ENCODE measurements at regions not wholly inside any gene's neighbourhood (a gene's known extent, or its start where the extent isn't known, plus 50 kb on each side); places are given as distances from the start of the nearest gene placed in this dataset.

DNA sequence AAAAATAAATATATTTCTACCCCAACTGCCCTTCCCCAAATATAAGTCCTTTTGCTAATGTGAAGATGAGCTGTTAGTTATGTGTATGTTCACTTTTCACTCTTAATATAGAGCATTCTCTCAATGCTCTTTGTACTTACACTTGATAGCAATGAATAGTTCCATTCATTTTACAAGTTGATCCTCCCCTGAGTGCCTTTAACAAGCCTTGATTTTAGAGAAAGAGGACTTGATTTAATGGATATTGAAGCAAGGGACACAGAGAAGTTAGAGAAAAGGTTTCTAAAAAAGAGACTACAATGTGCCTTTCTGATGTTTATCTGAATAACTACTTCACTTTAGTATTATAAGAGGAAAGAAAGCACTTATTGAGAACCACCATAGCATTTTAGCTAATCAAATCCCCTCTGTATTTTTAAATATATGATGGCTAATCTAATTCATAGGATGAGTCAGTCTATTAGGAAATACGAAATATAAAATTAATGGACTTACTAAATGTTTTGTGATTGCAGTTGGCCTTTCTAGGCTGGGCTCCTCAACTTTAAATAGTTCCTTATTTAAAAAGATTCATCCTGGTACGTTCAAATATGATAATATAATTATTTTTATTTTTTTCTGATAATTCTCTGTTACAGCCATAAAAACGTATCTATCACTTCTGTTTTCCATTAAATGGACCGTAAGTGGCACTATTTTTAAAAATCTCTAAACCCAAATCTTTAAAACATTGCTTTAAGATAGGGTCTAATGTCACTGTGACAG, 1097.8 kb upstream of the SLC10A2 start:
- no peak overlapping the region for H3K18ac ChIP-seq (ENCODE audit: low read depth, low read length)
- POLR2A ChIA-PET (ENCODE audit: unreplicated experiment) = no interaction called here
- H2AK5ac ChIP-seq (ENCODE audit: low read depth, low read length) = no peak overlapping the region
- no peaks in the 10 kb centered on the region for H3K79me1 ChIP-seq (ENCODE audit: low read depth in 1 of 2, low read length in 2 of 2)
- dilution Hi-C loops (cut with HindIII; ENCODE audit: low sequenced_read_pairs, unreplicated experiment) (no loop called here), intact Hi-C loops (cut with micrococcal nuclease) (no loop called here), in situ Hi-C loops (cut with MboI; ENCODE audit: low sequenced_read_pairs) (no loop called here)
- DNase-seq (no peak), ATAC-seq (ENCODE audit: low read depth) (no peak)
- H4K20me1 ChIP-seq (ENCODE audit: insufficient read depth, low read length) = no peaks in the 10 kb centered on the region
- H2BK5ac ChIP-seq (ENCODE audit: low read depth, low read length, poor library complexity, severe bottlenecking) = no peak overlapping the region
- H3K9me3 ChIP-seq (ENCODE audit: control insufficient read depth, insufficient read depth, low read length) = peaks cover 2% of the 10 kb centered on the region; the same call in 1 of the 2 replicates
- no peaks in the 10 kb centered on the region for H3K4me1 ChIP-seq (ENCODE audit: control insufficient read depth, insufficient read depth, low read length)
- no peaks in the 10 kb centered on the region for H3K9me1 ChIP-seq (ENCODE audit: insufficient read depth, low read length)
- no peak overlapping the region for H3K14ac ChIP-seq (replicated peaks; ENCODE audit: low read depth, low read length)
- H4K5ac ChIP-seq (ENCODE audit: low read depth, low read length) = no peak overlapping the region
- no peak overlapping the region for H4K91ac ChIP-seq (ENCODE audit: insufficient read depth, low read depth, low read length)
- no peak overlapping the region for H3K56ac ChIP-seq (ENCODE audit: extremely low read depth, insufficient read depth, low read length)
- H2BK120ac ChIP-seq (ENCODE audit: low read depth, low read length) = no peak overlapping the region
- no peak overlapping the region for H3K23ac ChIP-seq (ENCODE audit: low read depth, low read length)
- H3K4me3 ChIP-seq (ENCODE audit: insufficient read depth, low read depth, low read length) = no peak overlapping the region
- TF ChIP-seq USF2 (IDR thresholded peaks at IDR 0.05; ENCODE audit: low read depth, low read length) = no peak
- no peak overlapping the region for H3K4ac ChIP-seq (ENCODE audit: low read depth, low read length)
- BruUV-seq (replicated peaks) = no TSS peak
- no peak overlapping the region for H3K27ac ChIP-seq (ENCODE audit: insufficient read depth, low read length)
- H2AFZ ChIP-seq (replicated peaks; ENCODE audit: low read length, poor library complexity) = no peak overlapping the region
- no peak overlapping the region for H2BK15ac ChIP-seq (ENCODE audit: low read depth, low read length)
- H3K4me2 ChIP-seq (ENCODE audit: low read depth, low read length) = no peak overlapping the region
- no peak overlapping the region for H3K9ac ChIP-seq (ENCODE audit: low read depth, low read length)
- H2AK9ac ChIP-seq (replicated peaks; ENCODE audit: low read depth, low read length, poor library complexity) = no peak overlapping the region
- no peaks in the 10 kb centered on the region for H3K27me3 ChIP-seq (ENCODE audit: control insufficient read depth, insufficient read depth, low read length)
- no peak overlapping the region for H4K8ac ChIP-seq (ENCODE audit: low read depth in 2 of 2, low read length in 2 of 2)
- no peak overlapping the region for H2BK20ac ChIP-seq (ENCODE audit: low read depth, low read length)
- CTCF ChIA-PET = no interaction called here
- WGBS, 2 experiments (ENCODE audit: extremely low coverage in 2 of 2, insufficient read length in 1 of 2) = no CpG with 5 or more reads among the region's 4 CpGs
- no peaks in the 10 kb centered on the region for H3K36me3 ChIP-seq (ENCODE audit: control insufficient read depth, insufficient read depth, low read length)

Data from IMR-90 (cell line).